Neural cell (in vitro differentiated cells): ENCODE measurements at regions not wholly inside any gene's neighbourhood (a gene's known extent, or its start where the extent isn't known, plus 50 kb on each side); places are given as distances from the start of the nearest gene placed in this dataset.

Source experiments
- EP300 ChIP-seq: fragments of 450-650 bp; conservative IDR thresholded peaks from 2 replicates; pipeline ENCODE4 v1.6.1; 2014; ENCODE audit warnings: antibody characterized with exemption, mild to moderate bottlenecking, moderate library complexity; ENCODE audit not compliant: poor library complexity, severe bottlenecking
- EZH2 ChIP-seq: fragments of 200-600, 300-800 bp; shearing (Covaris generic), sonication (generic); IDR thresholded peaks from 2 replicates; pipeline ENCODE4 v1.6.1; 2014; ENCODE audit warnings: antibody characterized with exemption, low read length, borderline replicate concordance, mild to moderate bottlenecking; ENCODE audit not compliant: insufficient read depth, poor library complexity, severe bottlenecking
- MXI1 ChIP-seq: fragments of 450-650 bp; conservative IDR thresholded peaks from 2 replicates; pipeline ENCODE4 v1.6.1; 2014; ENCODE audit warnings: antibody characterized with exemption, mild to moderate bottlenecking; ENCODE audit not compliant: poor library complexity, severe bottlenecking
- POLR2AphosphoS5 ChIP-seq: IDR thresholded peaks from 2 replicates; pipeline ENCODE4 v1.6.1; 2012
- REST ChIP-seq: IDR thresholded peaks from 2 replicates; pipeline ENCODE4 v1.6.1; 2012; ENCODE audit warnings: borderline replicate concordance
- SMC3 ChIP-seq: fragments of 450-650 bp; conservative IDR thresholded peaks from 2 replicates; pipeline ENCODE4 v1.6.1; 2014; ENCODE audit warnings: antibody characterized with exemption, mild to moderate bottlenecking, moderate library complexity; ENCODE audit not compliant: poor library complexity
- TAF1 ChIP-seq: IDR thresholded peaks from 2 replicates; pipeline ENCODE4 v1.6.1; 2012; ENCODE audit warnings: low read depth
- TF ChIP-seq, protein P1 (sequence below): fragments of 450-650 bp; IDR thresholded peaks from 2 replicates; pipeline ENCODE4 v1.5.1; 2014; ENCODE audit warnings: antibody characterized with exemption, mild to moderate bottlenecking, moderate library complexity; ENCODE audit not compliant: poor library complexity, severe bottlenecking

DNA sequence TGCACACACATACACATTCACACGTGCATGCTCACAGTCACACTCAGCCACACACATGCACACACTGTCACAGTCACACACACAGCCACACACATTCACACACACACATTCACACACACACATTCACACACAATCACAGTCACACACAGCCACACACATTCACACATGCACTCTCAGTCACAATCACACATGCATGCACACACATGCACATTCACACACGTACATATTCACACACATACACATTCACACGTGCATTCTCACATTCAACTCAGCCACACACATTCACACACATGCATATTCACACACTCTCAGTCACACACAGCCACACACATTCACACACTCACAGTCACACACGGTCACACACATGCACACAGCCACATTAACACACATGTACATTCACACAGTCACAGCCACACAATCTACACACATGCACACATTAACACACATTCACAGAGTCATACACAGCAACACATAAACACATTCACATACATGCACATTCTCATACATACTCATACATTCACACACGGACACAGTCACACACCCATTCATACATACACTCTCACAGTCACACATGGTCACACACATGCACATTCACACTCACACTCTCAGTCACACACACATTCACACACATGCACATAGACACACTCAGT lies 239.8 kb downstream of the EIPR1 start:
- no peak for TF ChIP-seq POLR2AphosphoS5
- TF ChIP-seq, protein P1, sequence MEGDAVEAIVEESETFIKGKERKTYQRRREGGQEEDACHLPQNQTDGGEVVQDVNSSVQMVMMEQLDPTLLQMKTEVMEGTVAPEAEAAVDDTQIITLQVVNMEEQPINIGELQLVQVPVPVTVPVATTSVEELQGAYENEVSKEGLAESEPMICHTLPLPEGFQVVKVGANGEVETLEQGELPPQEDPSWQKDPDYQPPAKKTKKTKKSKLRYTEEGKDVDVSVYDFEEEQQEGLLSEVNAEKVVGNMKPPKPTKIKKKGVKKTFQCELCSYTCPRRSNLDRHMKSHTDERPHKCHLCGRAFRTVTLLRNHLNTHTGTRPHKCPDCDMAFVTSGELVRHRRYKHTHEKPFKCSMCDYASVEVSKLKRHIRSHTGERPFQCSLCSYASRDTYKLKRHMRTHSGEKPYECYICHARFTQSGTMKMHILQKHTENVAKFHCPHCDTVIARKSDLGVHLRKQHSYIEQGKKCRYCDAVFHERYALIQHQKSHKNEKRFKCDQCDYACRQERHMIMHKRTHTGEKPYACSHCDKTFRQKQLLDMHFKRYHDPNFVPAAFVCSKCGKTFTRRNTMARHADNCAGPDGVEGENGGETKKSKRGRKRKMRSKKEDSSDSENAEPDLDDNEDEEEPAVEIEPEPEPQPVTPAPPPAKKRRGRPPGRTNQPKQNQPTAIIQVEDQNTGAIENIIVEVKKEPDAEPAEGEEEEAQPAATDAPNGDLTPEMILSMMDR = no peak
- no peak for TF ChIP-seq TAF1
- TF ChIP-seq EZH2 = no peak
- no peak for TF ChIP-seq REST
- TF ChIP-seq SMC3 = no peak
- no peak for TF ChIP-seq EP300
- no peak for TF ChIP-seq MXI1
